GM18505 (cell line): ENCODE measurements at regions not wholly inside any gene's neighbourhood (a gene's known extent, or its start where the extent isn't known, plus 50 kb on each side); places are given as distances from the start of the nearest gene placed in this dataset.
"Not testable (repeated sequence)": the region's sequence is repeated elsewhere in the genome, so short reads cannot be mapped to it uniquely, and the experiment has no call there.

Experiments used
- ATAC-seq: cut with Tn5 transposase; IDR thresholded peaks from one replicate; pipeline ENCODE4 v1.9.1; 2021; ENCODE audit not compliant: unreplicated experiment
- POLR2A ChIP-seq: IDR thresholded peaks from 4 replicates; pipeline ENCODE4 v1.6.1; 2011; ENCODE audit warnings: borderline replicate concordance; ENCODE audit not compliant: insufficient read depth, insufficient read length; ENCODE audit errors: extremely low read depth

DNA sequence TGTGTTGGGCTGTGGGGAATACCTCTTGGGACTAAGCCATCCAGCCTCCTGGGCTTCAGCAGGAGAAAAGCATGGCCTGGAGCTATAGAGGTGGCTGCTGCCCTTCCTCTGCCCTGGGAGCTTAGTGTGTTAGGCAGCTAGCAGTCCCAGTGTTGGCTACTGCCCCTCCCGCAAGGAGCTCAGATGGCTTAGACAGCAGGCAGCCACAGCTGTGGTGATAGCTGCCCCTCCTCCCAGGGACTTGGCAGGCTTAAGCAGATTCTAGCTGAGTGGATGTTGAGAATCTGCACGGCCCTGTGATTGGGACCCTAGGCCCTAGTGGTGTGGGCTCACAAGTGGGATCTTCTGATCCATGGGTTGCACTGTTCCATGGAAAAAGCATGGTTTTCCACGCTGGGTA, 264.5 kb downstream of the TDRD3 start:
- no peak for ATAC-seq
- TF ChIP-seq POLR2A: no peak

DNA sequence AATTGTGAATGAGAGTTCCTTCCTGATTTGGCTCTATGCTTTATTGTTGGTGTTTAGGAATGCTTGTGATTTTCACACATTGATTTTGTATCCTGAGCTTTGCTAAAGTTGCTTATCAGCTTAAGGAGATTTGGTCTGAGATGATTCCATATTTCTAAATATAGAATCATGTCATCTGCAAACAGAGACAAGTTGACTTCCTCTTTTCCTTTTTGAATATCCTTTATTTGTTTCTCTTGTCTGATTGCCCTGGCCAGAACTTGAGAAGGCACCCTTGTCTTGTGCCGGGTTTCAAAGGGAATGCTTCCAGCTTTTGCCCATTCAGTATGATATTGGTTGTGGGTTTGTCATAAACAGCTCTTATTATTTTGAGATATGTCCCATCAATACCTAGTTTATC, 260.6 kb downstream of the TDRD3 start:
- ATAC-seq: not testable (repeated sequence)

DNA sequence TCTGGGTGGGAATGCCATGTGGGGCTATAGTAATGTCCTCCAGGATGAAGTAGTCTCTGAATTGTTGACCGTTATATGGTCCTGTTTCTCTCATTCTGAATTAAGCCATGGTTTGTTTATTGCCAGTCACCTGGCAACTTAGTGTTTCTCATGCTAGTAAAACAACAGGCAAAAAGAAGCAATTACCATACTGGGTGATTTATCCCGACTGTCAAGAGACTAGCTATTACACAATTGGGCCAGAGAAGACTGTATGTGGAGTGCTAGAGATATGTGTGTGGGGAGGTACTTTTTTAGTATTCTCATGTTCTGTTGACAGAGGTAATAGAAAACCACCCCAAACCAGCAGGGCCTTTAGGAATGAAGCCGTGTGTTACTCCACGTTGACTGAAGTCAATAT, 258.2 kb downstream of the TDRD3 start:
- ATAC-seq: no peak
- no peak for TF ChIP-seq POLR2A

DNA sequence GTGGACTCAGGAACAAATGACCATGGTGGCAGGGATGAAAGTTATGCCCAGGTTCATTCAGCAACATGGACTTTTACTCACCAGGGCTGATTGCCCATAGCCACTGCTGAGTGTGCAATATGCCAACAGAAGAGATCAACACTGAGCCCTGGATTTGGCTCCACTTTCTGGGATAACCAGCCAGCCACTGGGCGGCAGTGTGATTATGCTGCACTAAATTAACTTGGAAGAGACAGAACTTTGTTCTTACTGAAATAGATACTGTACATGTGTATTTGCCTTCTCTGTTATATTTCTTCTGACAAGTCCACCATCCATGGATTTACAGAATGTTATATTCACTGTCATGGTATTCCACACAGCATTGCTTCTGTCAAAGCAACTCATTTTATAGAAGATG, 257.4 kb downstream of the TDRD3 start:
- no peak for ATAC-seq
- TF ChIP-seq POLR2A: no peak

DNA sequence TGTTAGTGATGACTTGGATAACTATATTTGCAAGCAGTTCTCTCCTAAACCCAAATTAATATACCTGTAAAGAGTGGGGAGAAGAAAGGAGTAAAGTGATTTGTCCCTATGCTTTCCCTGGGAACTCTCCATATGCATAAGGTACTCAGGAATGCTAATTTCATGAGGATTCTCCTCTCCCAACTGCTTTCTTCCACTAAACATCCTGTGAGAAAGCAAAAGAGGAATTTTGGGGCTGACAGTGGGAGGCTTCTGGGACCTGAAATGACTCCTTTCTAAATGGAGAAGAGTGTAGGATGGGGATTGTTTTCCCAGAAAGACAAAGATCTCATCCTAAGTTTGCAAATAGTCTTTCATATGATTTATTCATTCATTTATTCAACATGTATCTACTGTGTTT, 250.5 kb downstream of the TDRD3 start:
- ATAC-seq: no peak
- no peak for TF ChIP-seq POLR2A

DNA sequence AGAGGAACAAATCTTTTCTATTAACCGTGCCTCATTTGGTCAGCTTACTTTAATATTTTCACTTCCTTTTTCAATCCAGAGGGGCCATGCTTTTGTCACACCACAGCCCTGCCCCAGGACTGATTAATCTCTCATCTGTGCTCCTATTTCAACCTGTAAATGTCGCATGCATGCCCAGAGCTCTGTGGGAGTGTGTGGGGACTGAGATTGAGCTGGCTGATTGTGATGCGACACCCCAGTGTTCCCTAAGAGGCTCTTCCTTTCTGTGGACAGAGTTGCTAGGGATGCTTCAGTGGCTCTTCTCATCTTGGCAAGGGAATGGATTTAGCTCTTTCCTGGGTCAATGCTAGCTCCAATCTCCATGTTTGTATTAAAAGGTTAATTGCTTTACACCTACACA, 249.6 kb downstream of the TDRD3 start:
- no peak for ATAC-seq
- no peak for TF ChIP-seq POLR2A

DNA sequence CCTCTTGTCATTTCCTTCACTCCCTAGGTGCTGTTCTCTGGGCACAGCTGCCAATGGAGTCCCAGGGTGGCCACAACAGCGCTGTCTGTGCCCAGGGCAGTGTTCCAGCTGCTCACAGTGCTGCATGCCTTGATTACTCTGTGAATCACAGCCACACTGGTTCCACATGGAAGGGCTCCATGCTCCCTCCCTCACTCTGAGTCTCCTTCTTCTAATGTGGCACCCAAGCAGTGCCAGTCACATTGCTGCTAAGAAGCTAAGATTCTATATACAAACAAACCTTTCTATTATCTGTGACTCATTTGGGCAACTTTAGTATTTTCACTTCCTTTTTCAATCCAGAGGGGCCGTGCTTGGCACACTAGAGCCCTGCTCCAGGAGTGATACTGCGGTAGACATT, 248.7 kb downstream of the TDRD3 start:
- ATAC-seq: peak; percentile 61
- TF ChIP-seq POLR2A: no peak

DNA sequence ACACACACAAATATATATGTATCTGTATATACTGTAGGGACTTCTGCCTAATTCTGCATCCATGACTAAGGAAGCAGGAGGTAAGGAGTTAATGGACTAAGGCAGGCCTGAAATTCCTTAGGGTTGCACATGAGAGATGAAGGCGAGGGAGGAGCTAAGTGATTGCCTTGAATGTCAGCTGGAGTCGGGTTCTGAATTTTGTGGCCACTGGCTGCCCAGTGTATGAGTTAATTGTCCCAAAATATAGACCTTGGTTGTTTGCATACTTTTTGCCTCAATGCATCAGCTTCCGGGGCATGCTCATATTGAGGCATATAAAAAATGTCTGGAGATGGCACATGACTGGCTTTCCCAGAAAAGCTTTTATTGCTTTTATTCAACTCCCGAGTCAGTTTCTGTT, 245.5 kb downstream of the TDRD3 start:
- no peak for TF ChIP-seq POLR2A
- ATAC-seq: no peak

DNA sequence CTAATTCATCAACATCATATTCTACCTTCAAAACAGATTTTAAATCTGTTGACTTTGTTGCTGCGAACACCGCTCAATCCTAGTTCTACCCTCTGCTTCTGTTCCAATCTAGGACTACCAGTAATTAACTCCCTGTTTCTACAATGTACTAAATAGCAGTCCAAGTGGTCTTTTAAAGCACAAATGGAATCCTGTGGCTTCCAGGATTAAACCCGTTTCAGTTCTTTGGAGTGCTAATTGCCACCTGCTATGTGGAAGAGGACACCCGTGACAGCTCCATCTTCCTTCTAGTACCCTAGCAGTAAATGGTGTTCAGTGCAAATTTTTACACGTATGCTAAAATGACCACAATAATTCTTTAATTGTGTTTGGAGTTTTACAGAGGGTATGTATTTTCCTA, 232.1 kb downstream of the TDRD3 start:
- no peak for TF ChIP-seq POLR2A
- ATAC-seq: no peak

DNA sequence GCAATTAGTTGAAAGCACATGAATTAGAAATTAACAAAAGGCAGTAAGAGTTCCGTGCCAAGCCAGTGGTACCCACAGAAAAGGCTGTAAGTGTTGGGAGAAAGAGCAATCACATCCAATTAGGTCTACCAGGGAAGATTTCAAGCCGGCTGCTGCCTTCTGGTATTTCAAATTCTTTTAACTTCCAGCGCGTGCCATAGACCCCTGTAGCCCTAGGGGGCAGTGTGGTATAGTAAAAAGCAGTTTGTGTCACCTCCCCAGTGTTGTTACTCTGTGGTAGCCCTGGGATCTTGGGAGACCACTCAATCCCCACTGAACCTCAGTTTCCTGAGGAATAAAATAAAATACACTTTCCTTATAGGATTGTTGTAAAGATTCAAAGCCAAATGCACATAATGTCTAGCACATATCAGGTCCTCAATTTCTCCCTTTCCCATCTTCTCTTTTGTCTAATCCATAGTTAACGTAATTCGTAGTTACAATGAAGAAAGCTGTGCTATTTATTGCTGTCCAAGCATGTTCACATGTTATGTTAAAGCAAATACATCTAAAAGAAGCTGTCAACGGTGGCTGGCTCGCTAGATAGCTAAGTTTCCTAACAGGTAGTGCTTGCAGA, 230.2 kb downstream of the TDRD3 start:
- no peak for TF ChIP-seq POLR2A
- ATAC-seq: peak; percentile 89
